AG09319 (cell line): ENCODE measurements at regions not wholly inside any gene's neighbourhood (a gene's known extent, or its start where the extent isn't known, plus 50 kb on each side); places are given as distances from the start of the nearest gene placed in this dataset.

Source experiments
- DNase-seq: peaks from one replicate; pipeline ENCODE4 v3.0.0-alpha.2; 2010; ENCODE audit warnings: low read depth; ENCODE audit errors: extremely low read depth
- CTCF ChIP-seq: IDR thresholded peaks from 2 replicates; pipeline ENCODE4 v1.5.1; 2011; ENCODE audit warnings: low read depth, mild to moderate bottlenecking, inconsistent platforms, low read length, moderate library complexity

DNA sequence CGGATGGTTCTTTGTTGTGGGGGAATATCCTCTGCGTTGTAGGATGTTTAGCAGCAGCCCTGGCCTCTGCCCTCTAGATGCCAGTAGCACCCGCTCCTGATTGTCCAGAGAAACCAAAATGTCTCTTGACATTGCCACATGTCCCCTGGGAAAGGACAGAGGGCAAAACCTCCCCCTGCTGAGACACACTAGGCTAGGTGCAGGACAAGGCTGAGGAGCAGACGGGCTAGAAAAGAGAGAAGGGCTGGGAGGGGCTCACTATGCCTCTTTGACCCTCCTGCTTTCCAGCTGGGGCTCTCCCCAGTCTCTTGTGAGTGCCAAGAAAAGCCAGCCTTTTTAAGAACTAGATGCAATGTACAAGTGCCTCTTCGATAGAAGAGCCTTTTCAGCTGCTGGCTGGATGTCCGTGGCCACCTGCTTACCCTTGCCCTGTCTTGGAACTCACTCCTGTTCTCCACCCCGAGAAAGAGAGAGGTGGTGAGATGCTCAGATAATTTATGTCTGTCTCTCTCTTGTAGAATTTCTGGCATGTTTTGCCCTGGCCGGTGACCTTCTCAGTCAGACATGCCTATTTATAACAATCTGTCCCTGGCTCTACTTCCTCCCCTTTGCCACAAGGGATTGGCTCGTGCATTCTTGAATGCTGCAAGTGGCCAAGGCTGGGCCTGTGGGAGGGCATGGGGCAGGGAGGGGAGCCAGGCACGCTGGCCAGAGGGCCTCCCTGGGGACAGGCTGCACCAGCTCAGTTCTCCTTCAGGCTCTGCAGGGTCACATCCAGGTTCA, 142.6 kb downstream of the RPLP1 start:
- TF ChIP-seq CTCF: no peak
- no peak for DNase-seq

DNA sequence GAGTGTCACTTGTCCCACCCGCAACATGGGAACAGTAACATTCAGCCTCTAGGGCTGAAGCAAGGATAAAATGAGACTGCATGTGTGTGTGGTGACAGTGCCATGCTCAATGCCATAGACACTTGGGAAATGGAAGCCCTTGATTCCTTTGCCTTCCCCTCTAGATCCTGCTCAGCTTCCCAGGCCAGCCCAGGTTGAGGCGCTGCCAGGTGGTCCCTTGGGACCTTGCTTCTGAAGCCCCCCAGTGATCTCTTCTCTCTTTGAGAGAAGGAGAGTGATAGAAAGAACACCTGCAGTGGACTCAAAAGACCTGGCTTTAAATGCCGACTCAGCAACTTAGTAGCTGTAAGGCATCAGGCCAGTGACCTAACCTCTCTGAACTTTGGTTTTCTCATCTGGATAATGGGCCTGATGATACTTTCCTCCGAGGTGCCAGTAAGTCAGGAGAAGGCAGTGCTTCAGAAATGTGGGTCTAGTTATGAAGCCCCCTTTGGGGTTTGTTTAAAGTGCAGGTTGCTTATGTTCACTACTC, 144.5 kb downstream of the RPLP1 start:
- DNase-seq: no peak
- TF ChIP-seq CTCF: no peak

GRCh38 chr15:69599271-69599670, 146.7 kb downstream of the RPLP1 start:
- TF ChIP-seq CTCF: no peak
- DNase-seq: no peak

DNA sequence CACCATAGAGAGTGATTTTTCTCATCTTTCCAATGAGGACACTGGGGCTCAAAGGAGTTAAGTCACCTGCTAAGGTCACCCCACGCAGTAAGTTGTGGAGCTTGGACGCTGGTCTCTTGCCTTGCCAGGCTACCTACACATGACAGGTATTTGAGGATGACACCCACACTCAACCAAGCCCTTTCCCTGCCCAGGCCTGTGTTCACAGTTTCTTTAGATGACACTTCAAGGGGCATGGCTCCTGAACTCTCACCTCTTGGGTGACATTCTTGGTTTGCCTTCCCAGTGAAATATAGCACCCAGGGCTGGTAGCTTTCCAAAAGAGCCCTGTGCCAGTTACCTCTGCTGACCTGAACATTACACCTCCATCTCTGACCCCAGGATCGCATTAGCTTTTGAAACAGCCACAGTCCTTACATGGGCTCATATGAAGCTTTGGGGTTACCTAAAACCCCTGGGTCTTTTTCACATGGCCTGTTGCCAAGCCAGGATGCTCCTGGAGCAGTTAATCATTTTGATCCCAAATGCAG, 148.0 kb downstream of the RPLP1 start:
- no peak for TF ChIP-seq CTCF
- DNase-seq: no peak

DNA sequence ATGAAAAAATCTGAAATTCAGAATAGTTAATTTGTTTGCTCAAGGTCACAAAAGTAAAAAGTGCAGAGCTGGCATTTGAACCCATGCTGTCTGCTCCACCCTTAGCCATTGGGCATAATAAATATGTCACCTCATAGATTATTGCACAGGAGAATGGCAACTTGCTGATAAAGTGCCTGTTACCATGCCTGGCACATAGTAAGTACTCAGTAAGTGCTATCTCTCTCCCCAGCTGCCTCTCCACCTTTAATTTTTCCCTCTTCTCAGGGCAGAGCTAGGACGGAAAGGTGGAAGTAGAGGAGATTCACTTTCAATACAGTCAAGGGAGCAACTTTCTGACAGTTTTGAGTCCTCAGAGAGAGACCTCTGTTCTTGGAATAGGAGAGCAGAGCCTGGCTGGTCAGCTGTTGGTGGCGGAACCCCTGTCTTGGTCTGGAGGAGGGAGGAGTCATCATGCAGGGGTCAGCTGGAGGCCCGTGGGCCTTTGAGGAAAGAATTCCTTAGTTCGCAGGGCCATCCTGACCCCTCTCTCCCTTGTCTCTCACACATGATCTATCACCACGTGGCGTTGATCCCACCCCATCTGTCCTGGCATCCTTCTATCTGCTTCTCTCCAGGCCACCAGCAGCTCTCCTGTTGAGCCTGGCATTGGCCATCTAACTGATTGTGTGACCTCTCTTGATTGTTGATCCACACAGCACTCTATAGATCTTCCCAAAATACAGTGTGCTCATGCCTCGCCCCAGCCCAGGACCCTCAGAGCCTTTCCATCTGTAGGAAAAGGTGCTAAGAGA, 149.3 kb downstream of the RPLP1 start:
- no peak for DNase-seq
- TF ChIP-seq CTCF: no peak

DNA sequence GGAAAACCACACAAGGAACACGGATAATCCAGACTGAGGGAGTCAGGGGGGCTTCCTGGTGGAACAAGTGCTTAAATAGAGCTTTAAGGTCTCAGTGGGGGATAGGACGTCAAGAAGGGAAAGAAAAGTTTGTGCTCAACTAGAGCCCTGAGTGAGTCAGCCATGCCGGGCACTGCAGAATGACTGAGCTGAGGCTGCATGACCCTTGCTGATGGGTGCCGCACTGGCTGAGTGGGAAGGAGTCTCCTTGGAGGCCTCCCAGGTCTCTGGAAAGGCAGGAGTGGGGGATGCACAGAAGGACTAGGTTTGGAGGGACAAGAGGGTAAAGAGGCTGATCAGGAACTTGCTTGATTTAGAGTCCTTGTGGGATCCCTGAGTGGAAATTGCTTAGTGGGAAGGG, 150.3 kb downstream of the RPLP1 start:
- TF ChIP-seq CTCF: no peak
- DNase-seq: no peak
